Heart left ventricle (tissue), 13 donors: ENCODE measurements at regions not wholly inside any gene's neighbourhood (a gene's known extent, or its start where the extent isn't known, plus 50 kb on each side); places are given as distances from the start of the nearest gene placed in this dataset.

ENCODE experiments used
- POLR2A ChIP-seq, 2 donors: fragments of 450-650 bp; IDR thresholded peaks; one replicate each; pipeline ENCODE4 v1.6.1; 2017; ENCODE audit warnings: antibody characterized with exemption in 2 of 2, mild to moderate bottlenecking in 2 of 2, moderate library complexity in 2 of 2
- TF ChIP-seq, protein P1 (sequence below), 12 donors: fragments of 200-600 bp; sonication (generic) in 4 of 12; IDR thresholded peaks; one replicate each; pipeline versions ENCODE4 v1.5.0 to v1.8.0; 2018 to 2022; ENCODE audit warnings: antibody characterized with exemption in 12 of 12, mild to moderate bottlenecking in 5 of 12
- donor health status: ischemic (EF 13 %, LVEDD 7.1; RV severe dilation, severe dysfunction).
- donor health status: DM: no; HTN: yes; CAD: no.
- donor health status: DM: no; HTN: no; CAD: no.
- donor health status: ischemic (EF 25% LVEDD 6.9; RV normal size, moderate dysfunction).
- donor health status: ischemic (EF 25% LVEDD 5.7; RV mildly dilated, moderate dysfunction).
- donor health status: ischemic (EF 35%, LVEDD 5.7; RV mildly dilated, moderate dysfunction).
- donor health status: nonischemic (EF 11% LVEDD 7.7; RV severe dilation, severe dysfunction).
- donor health status: DM: yes; HTN: yes; CAD: no.
- donor health status: PGD.
- donor health status: ischemic (EF 29% LVEDD 5.4; RV normal size, mild dysfunction).
- donor health status: nonischemic (EF 23%, LVEDD 6.1; RV moderate dilation, normal function).

DNA sequence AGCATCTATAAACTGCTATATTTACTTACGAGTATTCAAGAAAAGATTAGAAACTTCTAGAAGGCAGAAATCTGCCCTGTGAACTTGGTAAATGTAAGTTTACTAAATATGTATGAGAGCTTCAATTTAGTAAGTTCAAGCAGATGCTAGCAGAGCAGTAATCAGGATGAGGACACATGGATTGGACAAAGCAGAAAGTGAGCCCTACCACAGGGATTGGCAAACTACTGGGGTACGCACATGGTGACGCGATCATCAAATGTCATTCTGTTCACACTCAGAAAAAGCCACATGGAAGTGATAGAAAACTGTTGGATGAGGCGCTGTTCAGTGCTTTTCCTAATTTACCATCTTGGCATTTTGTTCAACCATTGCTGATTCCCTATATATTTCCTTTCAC is 360.2 kb upstream of the ZNF385D start:
- TF ChIP-seq POLR2A (IDR thresholded peaks at IDR 0.05): no peak
- TF ChIP-seq, protein P1, sequence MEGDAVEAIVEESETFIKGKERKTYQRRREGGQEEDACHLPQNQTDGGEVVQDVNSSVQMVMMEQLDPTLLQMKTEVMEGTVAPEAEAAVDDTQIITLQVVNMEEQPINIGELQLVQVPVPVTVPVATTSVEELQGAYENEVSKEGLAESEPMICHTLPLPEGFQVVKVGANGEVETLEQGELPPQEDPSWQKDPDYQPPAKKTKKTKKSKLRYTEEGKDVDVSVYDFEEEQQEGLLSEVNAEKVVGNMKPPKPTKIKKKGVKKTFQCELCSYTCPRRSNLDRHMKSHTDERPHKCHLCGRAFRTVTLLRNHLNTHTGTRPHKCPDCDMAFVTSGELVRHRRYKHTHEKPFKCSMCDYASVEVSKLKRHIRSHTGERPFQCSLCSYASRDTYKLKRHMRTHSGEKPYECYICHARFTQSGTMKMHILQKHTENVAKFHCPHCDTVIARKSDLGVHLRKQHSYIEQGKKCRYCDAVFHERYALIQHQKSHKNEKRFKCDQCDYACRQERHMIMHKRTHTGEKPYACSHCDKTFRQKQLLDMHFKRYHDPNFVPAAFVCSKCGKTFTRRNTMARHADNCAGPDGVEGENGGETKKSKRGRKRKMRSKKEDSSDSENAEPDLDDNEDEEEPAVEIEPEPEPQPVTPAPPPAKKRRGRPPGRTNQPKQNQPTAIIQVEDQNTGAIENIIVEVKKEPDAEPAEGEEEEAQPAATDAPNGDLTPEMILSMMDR (IDR thresholded peaks at IDR 0.05): no peak
